NAMALWA (cell line): ENCODE measurements at regions not wholly inside any gene's neighbourhood (a gene's known extent, or its start where the extent isn't known, plus 50 kb on each side); places are given as distances from the start of the nearest gene placed in this dataset.
"Not testable (repeated sequence)": the region's sequence is repeated elsewhere in the genome, so short reads cannot be mapped to it uniquely, and the experiment has no call there.

ENCODE experiments used
- DNase-seq: peaks from one replicate; pipeline ENCODE4 v3.0.0-alpha.2; 2015; ENCODE audit warnings: low spot score

DNA sequence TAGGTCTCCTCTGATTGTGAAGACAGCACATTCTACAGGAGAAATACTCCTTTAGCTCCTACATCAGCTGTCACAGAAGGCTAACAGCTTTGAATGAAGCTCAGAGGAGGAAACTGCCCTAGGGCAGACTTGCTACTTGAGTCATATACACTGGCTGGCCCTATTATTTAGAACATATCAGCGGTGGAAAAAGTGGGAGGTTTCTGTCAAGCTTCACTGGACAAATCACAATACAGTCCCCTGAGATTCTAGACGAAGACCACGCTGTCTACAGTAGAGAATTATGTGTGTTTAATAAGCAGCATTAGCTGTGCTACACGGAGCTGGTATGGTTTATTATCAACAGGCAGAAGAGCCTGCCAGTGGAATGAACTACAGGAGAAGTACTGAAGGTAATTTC is 230.9 kb upstream of the FSIP2 start:
- peak; percentile 3 for DNase-seq

DNA sequence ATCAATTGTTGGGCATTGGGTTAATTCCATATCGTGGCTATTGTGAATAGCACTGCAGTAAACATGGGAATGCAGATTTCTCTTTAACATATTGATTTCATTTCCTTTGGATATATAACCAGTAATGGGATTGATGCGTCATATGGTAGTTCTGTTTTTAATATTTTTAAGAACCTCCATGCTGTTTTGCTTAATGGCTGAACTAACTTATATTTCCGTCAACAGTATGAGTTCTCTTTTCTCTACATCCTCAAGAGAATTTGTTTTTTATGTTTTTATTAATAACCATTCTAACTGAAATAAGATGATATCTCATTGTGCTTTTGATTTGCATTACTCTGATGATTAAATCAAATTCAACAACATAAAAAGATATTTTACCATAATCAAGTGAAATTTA is 228.5 kb upstream of the FSIP2 start:
- no peak for DNase-seq

DNA sequence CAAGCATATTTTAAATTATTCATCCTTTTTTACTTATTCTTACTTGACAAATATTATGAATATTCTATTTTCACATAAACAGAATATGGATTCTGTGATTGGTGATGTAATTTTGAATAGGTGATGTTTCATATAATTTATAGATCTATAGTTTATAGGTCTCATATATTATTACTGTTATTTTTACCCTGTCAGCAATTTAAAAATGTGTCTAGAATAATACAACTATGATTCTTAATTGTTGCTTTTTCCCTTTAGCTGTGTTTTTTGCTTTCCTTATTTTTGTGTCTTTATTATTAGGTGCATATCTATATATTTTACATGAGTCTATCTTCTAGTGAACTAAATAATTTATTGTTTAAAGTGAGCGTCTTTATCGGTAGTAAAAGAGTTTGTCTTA is 226.7 kb upstream of the FSIP2 start:
- DNase-seq = no peak

DNA sequence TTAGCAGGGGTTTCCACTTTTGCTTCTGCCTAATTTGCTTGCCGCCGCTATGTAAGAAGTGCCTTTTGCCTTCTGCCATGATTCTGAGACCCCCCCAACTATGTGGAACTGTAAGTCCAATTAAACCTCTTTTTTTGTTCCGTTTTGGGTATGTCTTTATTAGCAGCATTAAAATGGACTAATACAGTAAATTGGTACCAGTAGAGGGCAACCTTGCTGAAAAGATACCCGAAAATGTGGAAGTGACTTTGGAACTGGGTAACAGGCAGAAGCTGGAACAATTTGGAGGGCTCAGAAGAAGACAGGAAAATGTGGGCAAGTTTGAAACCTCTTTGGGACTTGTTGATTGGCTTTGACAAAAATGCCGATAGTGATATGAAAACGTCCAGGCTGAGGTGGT is 216.1 kb upstream of the FSIP2 start:
- DNase-seq = peak; percentile 41

- not testable (repeated sequence) for DNase-seq
Measured at GRCh38 chr2:185524242-185524641, 214.4 kb upstream of the FSIP2 start.

DNA sequence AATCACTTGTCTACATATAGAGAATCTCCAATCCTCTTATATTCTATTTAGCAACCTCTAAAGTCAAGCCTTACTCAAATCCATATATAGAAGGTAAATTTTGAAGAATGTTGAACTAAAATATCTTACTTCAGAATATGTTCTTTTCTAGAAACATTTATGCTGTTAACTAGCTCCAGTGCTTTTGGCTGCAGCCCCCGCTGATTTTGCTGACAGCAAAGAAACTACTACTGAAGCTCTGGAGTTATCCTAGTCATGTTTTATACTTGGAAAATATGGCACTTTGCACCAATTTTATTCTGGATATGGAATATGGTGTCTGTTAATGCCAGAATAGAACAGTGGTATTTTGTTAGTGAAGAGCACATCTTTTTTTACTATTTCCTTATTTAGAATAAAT is 212.4 kb upstream of the FSIP2 start:
- no peak for DNase-seq

DNA sequence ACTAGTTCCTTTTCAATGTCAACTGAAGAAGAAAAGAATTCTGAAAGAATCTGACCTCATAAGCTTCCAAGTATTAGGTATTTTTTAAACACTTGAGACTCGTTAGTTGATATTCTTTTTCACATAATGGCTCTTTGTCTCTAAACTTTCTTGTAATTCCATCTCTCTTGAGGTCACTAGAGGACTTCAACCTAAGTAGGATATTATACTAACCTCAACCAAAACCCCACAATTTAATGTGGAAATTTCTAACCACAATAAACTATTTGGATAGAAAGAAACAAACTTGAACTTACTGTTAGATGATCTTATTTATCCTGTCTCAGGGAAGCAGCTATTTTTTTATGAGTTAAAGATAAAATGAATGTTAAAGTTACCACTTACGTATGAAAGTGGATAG is 206.9 kb upstream of the FSIP2 start:
- DNase-seq = no peak

- no peak for DNase-seq
Measured at GRCh38 chr2:185537689-185538088, 200.9 kb upstream of the FSIP2 start.

- DNase-seq = no peak
Measured at GRCh38 chr2:185567196-185567595, 171.4 kb upstream of the FSIP2 start.

GRCh38 chr2:185567940-185568339 is 170.7 kb upstream of the FSIP2 start:
- DNase-seq = no peak

DNA sequence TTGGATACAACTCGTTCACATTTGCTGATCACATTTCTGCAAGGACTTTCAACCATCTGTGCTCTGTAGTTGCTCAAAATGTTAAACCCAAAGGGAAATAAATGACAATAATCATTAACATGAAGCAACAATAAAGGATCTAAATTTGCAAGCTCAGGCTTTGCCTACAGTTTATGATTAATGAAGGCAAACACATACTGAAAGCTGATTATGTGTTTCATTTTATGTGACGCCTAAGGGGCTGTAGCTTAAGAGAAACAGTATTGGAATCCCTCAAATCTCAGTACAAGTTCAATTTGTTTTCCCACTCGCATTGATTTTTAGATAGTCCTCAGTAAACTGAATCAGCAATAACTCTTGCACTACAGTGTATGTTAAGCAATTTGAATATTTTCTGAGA is 160.3 kb upstream of the FSIP2 start:
- no peak for DNase-seq

- no peak for DNase-seq
Measured at GRCh38 chr2:185583058-185583816, 155.4 kb upstream of the FSIP2 start.

- not testable (repeated sequence) for DNase-seq
Measured at GRCh38 chr2:185585165-185585564, 153.4 kb upstream of the FSIP2 start.

DNA sequence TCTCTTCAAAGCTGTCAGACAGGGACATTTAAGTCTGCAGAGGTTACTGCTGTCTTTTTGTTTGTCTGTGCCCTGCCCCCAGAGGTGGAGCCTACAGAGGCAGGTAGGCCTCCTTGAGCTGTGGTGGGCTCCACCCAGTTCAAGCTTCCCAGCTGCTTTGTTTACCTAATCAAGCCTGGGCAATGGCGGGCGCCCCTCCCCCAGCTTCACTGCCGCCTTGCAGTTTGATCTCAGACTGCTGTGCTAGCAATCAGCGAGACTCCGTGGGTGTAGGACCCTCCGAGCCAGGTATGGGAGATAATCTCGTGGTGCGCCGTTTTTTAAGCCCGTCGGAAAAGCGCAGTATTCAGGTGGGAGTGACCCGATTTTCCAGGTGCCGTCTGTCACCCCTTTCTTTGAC is 147.3 kb upstream of the FSIP2 start:
- not testable (repeated sequence) for DNase-seq

DNA sequence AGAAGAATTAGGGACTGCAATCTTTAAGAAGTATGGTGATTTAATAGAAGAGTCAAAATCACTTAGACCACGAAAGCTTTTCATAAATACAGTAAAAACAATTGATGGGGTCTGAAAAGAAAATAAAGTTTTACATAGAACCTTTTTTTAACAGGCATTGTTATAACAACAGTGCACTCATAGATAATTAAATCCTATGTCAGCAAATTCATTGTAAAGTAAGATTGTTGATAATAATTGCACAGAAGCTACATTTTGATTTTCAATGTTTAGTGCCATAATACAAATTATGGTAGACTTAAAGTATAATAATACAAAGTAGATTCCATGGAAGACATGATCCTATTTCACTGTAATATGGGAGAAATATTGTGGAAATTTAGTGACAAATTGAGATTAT is 130.7 kb upstream of the FSIP2 start:
- no peak for DNase-seq

GRCh38 chr2:185608799-185609198 is 129.8 kb upstream of the FSIP2 start:
- peak; percentile 40 for DNase-seq

GRCh38 chr2:185610301-185610700 is 128.3 kb upstream of the FSIP2 start:
- no peak for DNase-seq

GRCh38 chr2:185618625-185619024 is 120.0 kb upstream of the FSIP2 start:
- no peak for DNase-seq

DNA sequence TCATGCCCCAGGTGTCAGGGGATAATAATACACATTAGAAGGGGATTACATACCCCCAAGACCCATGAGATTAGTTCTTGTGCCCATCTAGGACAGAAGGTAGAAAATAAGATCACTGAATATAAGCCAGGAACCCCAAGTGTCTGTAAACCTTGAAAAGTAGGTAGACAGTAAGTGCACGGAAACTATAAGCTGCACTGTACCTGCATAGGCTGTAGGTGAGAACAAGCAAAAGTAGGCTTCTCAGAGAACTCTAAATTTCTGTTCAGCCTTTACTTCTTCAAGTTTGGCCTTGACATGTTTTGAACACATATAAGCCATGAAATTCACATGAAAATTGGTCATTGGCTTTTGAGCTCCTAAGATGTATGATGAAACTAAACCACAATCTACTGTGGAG is 113.0 kb upstream of the FSIP2 start:
- no peak for DNase-seq

DNA sequence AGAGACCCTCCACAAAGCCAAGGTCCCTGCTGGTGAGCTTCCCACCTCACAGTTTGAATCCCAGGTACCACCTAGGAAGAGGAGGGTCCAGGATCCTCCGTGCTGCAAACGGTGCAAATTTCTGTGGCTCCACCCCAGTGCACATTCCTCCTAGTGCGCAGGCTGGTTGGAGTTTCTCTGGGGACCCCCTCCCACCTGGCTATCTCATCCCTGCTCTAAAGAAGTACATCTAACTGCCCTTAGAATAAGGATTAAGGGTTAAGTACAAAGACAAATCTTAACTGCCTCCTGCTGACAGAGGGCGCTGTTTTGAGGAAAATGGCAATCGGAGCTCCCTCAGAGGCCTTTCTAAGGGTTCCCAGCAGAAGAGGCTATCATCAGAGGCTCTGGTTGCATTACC is 109.6 kb upstream of the FSIP2 start:
- peak; percentile 48 for DNase-seq

DNA sequence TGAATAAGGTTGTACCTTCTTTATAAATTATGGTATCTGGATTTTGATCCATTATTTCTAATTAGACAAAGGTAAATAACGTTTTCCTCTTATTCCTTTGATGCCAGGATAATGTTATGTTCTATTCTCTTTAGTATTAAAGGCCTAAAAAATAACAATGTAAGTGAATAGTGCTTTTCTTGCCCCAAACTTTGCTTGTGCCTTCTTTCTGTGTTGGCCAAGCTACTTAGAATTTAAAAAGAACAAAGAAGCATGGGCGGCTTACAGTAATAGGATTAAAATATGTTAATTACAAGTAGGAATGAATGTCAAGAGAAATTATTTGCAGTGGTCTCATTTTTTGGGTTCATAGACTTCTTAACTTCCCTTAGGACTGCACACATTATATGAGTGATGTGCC is 105.0 kb upstream of the FSIP2 start:
- no peak for DNase-seq

GRCh38 chr2:185638771-185639170 is 99.8 kb upstream of the FSIP2 start:
- no peak for DNase-seq

DNA sequence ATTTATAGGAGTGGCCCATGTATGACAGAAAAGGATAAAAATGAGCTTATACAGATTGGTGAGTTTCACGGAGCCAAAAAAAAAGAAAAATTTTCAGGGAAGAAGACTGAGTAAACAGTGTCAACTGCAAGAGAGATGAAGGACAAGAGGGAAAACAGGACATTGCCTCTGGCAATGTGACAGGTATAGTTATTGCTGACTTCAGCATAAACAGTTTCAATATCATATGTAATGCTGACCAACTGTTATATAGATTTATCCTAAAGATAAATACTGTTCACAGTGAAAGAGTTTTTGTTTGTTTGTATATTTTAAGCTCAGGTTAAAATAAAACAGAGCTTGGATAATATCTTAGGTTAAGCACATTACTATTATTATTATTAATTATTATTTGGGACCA is 98.0 kb upstream of the FSIP2 start:
- DNase-seq = no peak

- DNase-seq = no peak
Measured at GRCh38 chr2:185643434-185643833, 95.2 kb upstream of the FSIP2 start.
